ENCODE measurements at regions not wholly inside any gene's neighbourhood (a gene's known extent, or its start where the extent isn't known, plus 50 kb on each side); places are given as distances from the start of the nearest gene placed in this dataset.
A peak's percentile ranks its signal among the peaks of the same experiment; 100 is the strongest.

- no peaks in the 10 kb centered on the region for H3K4me1 Mint-ChIP-seq (ENCODE audit: low read depth)
- no peaks in the 10 kb centered on the region for H3K36me3 Mint-ChIP-seq (ENCODE audit: low read depth)
- H3K4me3 Mint-ChIP-seq: no peak overlapping the region
- H3K27ac Mint-ChIP-seq: no peak overlapping the region
- DNase-seq: no peak
- no peaks in the 10 kb centered on the region for H3K27me3 Mint-ChIP-seq (ENCODE audit: insufficient read depth)
- no peaks in the 10 kb centered on the region; the same call in 1 of the 2 replicates for H3K9me3 Mint-ChIP-seq
- no peak for TF ChIP-seq CTCF (IDR thresholded peaks at IDR 0.05)
Measured at GRCh38 chr13:47279920-47280319, 383.1 kb upstream of the HTR2A start.

- no peak overlapping the region for H3K4me3 Mint-ChIP-seq
- no peak for TF ChIP-seq CTCF (IDR thresholded peaks at IDR 0.05)
- no peaks in the 10 kb centered on the region for H3K36me3 Mint-ChIP-seq (ENCODE audit: low read depth)
- no peak overlapping the region for H3K27ac Mint-ChIP-seq
- H3K4me1 Mint-ChIP-seq (ENCODE audit: low read depth): no peaks in the 10 kb centered on the region
- H3K27me3 Mint-ChIP-seq (ENCODE audit: insufficient read depth): no peaks in the 10 kb centered on the region; the same call in 1 of the 2 replicates
- no peak for DNase-seq
- no peaks in the 10 kb centered on the region; the same call in 1 of the 2 replicates for H3K9me3 Mint-ChIP-seq
Measured at GRCh38 chr13:47277774-47278173, 380.9 kb upstream of the HTR2A start.

GRCh38 chr13:47268270-47268669 lies 371.4 kb upstream of the HTR2A start:
- Mint-ChIP-seq H3K27ac (no peak overlapping the region), H3K9me3 (no peaks in the 10 kb centered on the region; the same call in 1 of the 2 replicates), H3K4me3 (no peak overlapping the region), H3K36me3 (ENCODE audit: low read depth) (no peaks in the 10 kb centered on the region), H3K27me3 (ENCODE audit: insufficient read depth) (peaks cover 6% of the 10 kb centered on the region), H3K4me1 (ENCODE audit: low read depth) (no peaks in the 10 kb centered on the region)
- no peak for TF ChIP-seq CTCF (IDR thresholded peaks at IDR 0.05)
- DNase-seq: no peak

- Mint-ChIP-seq H3K9me3 (no peaks in the 10 kb centered on the region; the same call in 1 of the 2 replicates), H3K36me3 (ENCODE audit: low read depth) (no peaks in the 10 kb centered on the region), H3K4me3 (no peak overlapping the region), H3K4me1 (ENCODE audit: low read depth) (no peaks in the 10 kb centered on the region; the same call in 1 of the 2 replicates), H3K27ac (no peak overlapping the region), H3K27me3 (ENCODE audit: insufficient read depth) (peaks cover 2% of the 10 kb centered on the region; the same call in 1 of the 2 replicates)
- DNase-seq: no peak
- no peak for TF ChIP-seq CTCF (IDR thresholded peaks at IDR 0.05)
Measured at GRCh38 chr13:47258384-47258783, 361.5 kb upstream of the HTR2A start.

GRCh38 chr13:47256618-47257017 lies 359.8 kb upstream of the HTR2A start:
- H3K4me3 Mint-ChIP-seq: no peak overlapping the region
- H3K27me3 Mint-ChIP-seq (ENCODE audit: insufficient read depth): no peaks in the 10 kb centered on the region; the same call in 1 of the 2 replicates
- H3K4me1 Mint-ChIP-seq (ENCODE audit: low read depth): peaks cover 7% of the 10 kb centered on the region; the same call in 1 of the 2 replicates
- TF ChIP-seq CTCF (IDR thresholded peaks at IDR 0.05): no peak
- no peaks in the 10 kb centered on the region for H3K36me3 Mint-ChIP-seq (ENCODE audit: low read depth)
- no peaks in the 10 kb centered on the region; the same call in 1 of the 2 replicates for H3K9me3 Mint-ChIP-seq
- peak; percentile 82 for DNase-seq
- no peak overlapping the region; the same call in 1 of the 2 replicates for H3K27ac Mint-ChIP-seq
